Keratinocyte (primary cell): ENCODE measurements at regions not wholly inside any gene's neighbourhood (a gene's known extent, or its start where the extent isn't known, plus 50 kb on each side); places are given as distances from the start of the nearest gene placed in this dataset.

Experiments
- DNase-seq: peaks from one replicate; pipeline ENCODE4 v3.0.0-alpha.2; 2011; ENCODE audit warnings: low read depth, missing footprints, low spot score
- FAIRE-seq: peaks from 2 replicates; lab custom pipeline; 2011; peaks lifted over from hg19 to GRCh38; lab: Jason Lieb, UNC
- H2AFZ ChIP-seq: 2 replicates; pipeline ENCODE4 v1.6.0; 2012; ENCODE audit warnings: low read length, control low read depth, inconsistent platforms; ENCODE audit not compliant: control insufficient read depth
- H3K27ac ChIP-seq: 2 replicates; pipeline ENCODE4 v1.5.1; 2011; ENCODE audit warnings: low read length; ENCODE audit not compliant: control insufficient read depth, insufficient read depth
- H3K27me3 ChIP-seq: 3 replicates; pipeline ENCODE4 v1.6.0; 2011; ENCODE audit warnings: low read length; ENCODE audit not compliant: control insufficient read depth, insufficient read depth; ENCODE audit errors: extremely low read depth
- H3K36me3 ChIP-seq, 2 experiments: 2 replicates in 1 of 2; 3 replicates in 1 of 2; pipeline ENCODE4 v1.5.1; 2011; ENCODE audit warnings: low read length in 2 of 2, mild to moderate bottlenecking in 1 of 2; ENCODE audit not compliant: control insufficient read depth in 2 of 2, insufficient read depth in 2 of 2; ENCODE audit errors: extremely low read depth in 1 of 2
- H3K4me1 ChIP-seq: 3 replicates; pipeline ENCODE4 v1.5.1; 2011; ENCODE audit warnings: low read length; ENCODE audit not compliant: control insufficient read depth, insufficient read depth; ENCODE audit errors: extremely low read depth
- H3K4me2 ChIP-seq: 3 replicates; pipeline ENCODE4 v1.6.0; 2011; ENCODE audit warnings: low read depth, low read length; ENCODE audit not compliant: control insufficient read depth, insufficient read depth; ENCODE audit errors: extremely low read depth
- H3K4me3 ChIP-seq, 3 experiments: fragments of 200-600 bp in 1 of 3; sonication (generic) in 1 of 3; 2 replicates in 2 of 3; 3 replicates in 1 of 3; pipeline ENCODE4 v1.5.1; 2011 to 2016; ENCODE audit warnings: low read length in 3 of 3, mild to moderate bottlenecking in 3 of 3, control low read depth in 2 of 3, inconsistent platforms in 1 of 3, low read depth in 1 of 3, mixed read lengths in 1 of 3, mixed run types in 1 of 3, moderate library complexity in 1 of 3; ENCODE audit not compliant: control insufficient read depth in 2 of 3, insufficient read depth in 2 of 3; ENCODE audit errors: extremely low read depth in 1 of 3
- H3K79me2 ChIP-seq: 2 replicates; pipeline ENCODE4 v1.6.0; 2012; ENCODE audit warnings: low read length; ENCODE audit not compliant: control insufficient read depth, insufficient read depth
- H3K9ac ChIP-seq: 3 replicates; pipeline ENCODE4 v1.6.0; 2011; ENCODE audit warnings: low read length; ENCODE audit not compliant: control insufficient read depth, insufficient read depth; ENCODE audit errors: extremely low read depth
- H3K9me1 ChIP-seq: 3 replicates; pipeline ENCODE4 v1.6.0; 2011; ENCODE audit warnings: low read length; ENCODE audit not compliant: control insufficient read depth, insufficient read depth; ENCODE audit errors: extremely low read depth
- H3K9me3 ChIP-seq: 2 replicates; pipeline ENCODE4 v1.5.1; 2012; ENCODE audit warnings: low read depth, low read length; ENCODE audit not compliant: control insufficient read depth
- H4K20me1 ChIP-seq: 3 replicates; pipeline ENCODE4 v1.6.0; 2011; ENCODE audit warnings: low read length; ENCODE audit not compliant: control insufficient read depth, insufficient read depth; ENCODE audit errors: extremely low read depth
- EZH2 ChIP-seq: IDR thresholded peaks from one replicate; pipeline ENCODE4 v1.6.1; 2012; ENCODE audit warnings: inconsistent platforms, mild to moderate bottlenecking, low read length, moderate library complexity
- dilution Hi-C: fragments of 300-500 bp; cut with MboI; formaldehyde crosslinking; loops from one replicate; pipeline ENCODE4 v1.7.0; 2020; ENCODE audit warnings: low sequenced_read_pairs; ENCODE audit not compliant: extremely low pct_ligation_motif_present
- TF ChIP-seq, protein P1 (sequence below), 3 experiments: IDR thresholded peaks in 1 of 3; conservative IDR thresholded peaks in 1 of 3; optimal IDR thresholded peaks in 1 of 3; 2 replicates in 2 of 3; 3 replicates in 1 of 3; pipeline versions ENCODE3 to v1.5.1; 2011; ENCODE audit warnings: low read length in 3 of 3, mild to moderate bottlenecking in 3 of 3, moderate library complexity in 2 of 3, control low read depth in 1 of 3, inconsistent platforms in 1 of 3; ENCODE audit not compliant: insufficient read depth in 2 of 3; ENCODE audit errors: extremely low read depth in 1 of 3

- Histone ChIP-seq H3K27me3 (no peaks in the 10 kb centered on the region), H3K79me2 (no peaks in the 10 kb centered on the region), H4K20me1 (no peaks in the 10 kb centered on the region), H3K4me3 (no peak overlapping the region), H3K27ac (no peak overlapping the region), H3K9me1 (no peaks in the 10 kb centered on the region), H3K9ac (no peak overlapping the region), H3K9me3 (no peaks in the 10 kb centered on the region), H3K4me1 (peaks cover 6% of the 10 kb centered on the region), H3K36me3 (no peaks in the 10 kb centered on the region), H3K4me2 (no peak overlapping the region), H2AFZ (no peak overlapping the region)
- TF ChIP-seq EZH2, result no peak
- TF ChIP-seq, protein P1, sequence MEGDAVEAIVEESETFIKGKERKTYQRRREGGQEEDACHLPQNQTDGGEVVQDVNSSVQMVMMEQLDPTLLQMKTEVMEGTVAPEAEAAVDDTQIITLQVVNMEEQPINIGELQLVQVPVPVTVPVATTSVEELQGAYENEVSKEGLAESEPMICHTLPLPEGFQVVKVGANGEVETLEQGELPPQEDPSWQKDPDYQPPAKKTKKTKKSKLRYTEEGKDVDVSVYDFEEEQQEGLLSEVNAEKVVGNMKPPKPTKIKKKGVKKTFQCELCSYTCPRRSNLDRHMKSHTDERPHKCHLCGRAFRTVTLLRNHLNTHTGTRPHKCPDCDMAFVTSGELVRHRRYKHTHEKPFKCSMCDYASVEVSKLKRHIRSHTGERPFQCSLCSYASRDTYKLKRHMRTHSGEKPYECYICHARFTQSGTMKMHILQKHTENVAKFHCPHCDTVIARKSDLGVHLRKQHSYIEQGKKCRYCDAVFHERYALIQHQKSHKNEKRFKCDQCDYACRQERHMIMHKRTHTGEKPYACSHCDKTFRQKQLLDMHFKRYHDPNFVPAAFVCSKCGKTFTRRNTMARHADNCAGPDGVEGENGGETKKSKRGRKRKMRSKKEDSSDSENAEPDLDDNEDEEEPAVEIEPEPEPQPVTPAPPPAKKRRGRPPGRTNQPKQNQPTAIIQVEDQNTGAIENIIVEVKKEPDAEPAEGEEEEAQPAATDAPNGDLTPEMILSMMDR (optimal IDR thresholded peaks at IDR 0.05 in 1 of 3, IDR thresholded peaks at IDR 0.05 in 1 of 3, conservative IDR thresholded peaks at IDR 0.05 in 1 of 3; ENCODE audit: extremely low read depth in 1 of 3, insufficient read depth in 2 of 3, low read length in 3 of 3), result peak; percentile 25 to 92 (median 57)
- dilution Hi-C loops, result loop anchor here (25.0 kb wide), 1 partner anchor 302 kb away; no protein-coding TSS in a partner anchor
- FAIRE-seq, result peak; percentile 95
- DNase-seq, result no peak
These were observed 199.1 kb upstream of the ZPLD1 start for GRCh38 chr3:102235679-102236078.

DNA sequence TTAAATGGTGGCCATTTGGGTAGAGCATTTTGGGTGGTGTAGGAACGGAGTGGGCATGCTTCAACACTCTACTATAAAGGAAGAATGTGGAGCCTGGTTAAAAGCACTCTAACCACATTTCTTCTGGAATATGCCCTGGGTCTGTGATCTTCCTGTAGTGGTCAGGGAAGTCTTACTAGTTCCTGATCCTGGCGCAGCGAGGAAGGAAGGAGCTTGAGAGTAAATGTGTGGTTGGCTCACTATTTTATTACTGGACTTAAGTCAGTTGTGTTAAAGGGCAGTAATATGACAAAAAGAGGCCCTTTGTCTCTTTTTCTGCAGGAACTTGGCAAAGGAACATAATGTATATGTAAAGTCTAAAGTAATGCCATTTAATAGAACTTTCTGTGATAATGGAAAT lies 197.6 kb upstream of the ZPLD1 start:
- Histone ChIP-seq H3K9me3 (no peaks in the 10 kb centered on the region), H3K27ac (no peak overlapping the region), H3K9ac (no peak overlapping the region), H3K9me1 (no peaks in the 10 kb centered on the region), H3K27me3 (no peaks in the 10 kb centered on the region), H3K36me3 (no peaks in the 10 kb centered on the region), H2AFZ (no peak overlapping the region), H3K4me1 (peaks cover 6% of the 10 kb centered on the region), H3K4me2 (no peak overlapping the region), H4K20me1 (no peaks in the 10 kb centered on the region), H3K4me3 (no peak overlapping the region), H3K79me2 (no peaks in the 10 kb centered on the region)
- no peak for TF ChIP-seq EZH2
- TF ChIP-seq, protein P1 (optimal IDR thresholded peaks at IDR 0.05 in 1 of 3, IDR thresholded peaks at IDR 0.05 in 1 of 3, conservative IDR thresholded peaks at IDR 0.05 in 1 of 3; ENCODE audit: extremely low read depth in 1 of 3, insufficient read depth in 2 of 3, low read length in 3 of 3), result no peak
- DNase-seq, result no peak
- dilution Hi-C loops, result loop anchor here (25.0 kb wide), 1 partner anchor 300 kb away; no protein-coding TSS in a partner anchor
- FAIRE-seq, result no peak
